SK-N-SH (cell line): ENCODE measurements at regions not wholly inside any gene's neighbourhood (a gene's known extent, or its start where the extent isn't known, plus 50 kb on each side); places are given as distances from the start of the nearest gene placed in this dataset.

ENCODE experiments used
- CTCF ChIA-PET: fragments of 300-600, 350-600 bp; formaldehyde crosslinking; extraction: SDS; loops from one replicate; lab custom pipeline; 2021; lab: Yijun Ruan, JAX
- POLR2A ChIA-PET: fragments of 350-600 bp; sonication (Branson Sonifier 250); formaldehyde crosslinking; extraction: SDS; loops from one replicate; lab custom pipeline; 2020; ENCODE audit warnings: antibody characterized with exemption, inconsistent platforms; lab: Yijun Ruan, JAX
- DNase-seq: peaks from one replicate; pipeline ENCODE4 v3.0.0; 2012
- H2AFZ ChIP-seq: fragments of 200-600 bp; sonication (generic); 2 replicates; pipeline ENCODE4 v1.8.1; 2016; ENCODE audit warnings: antibody characterized with exemption, mild to moderate bottlenecking, low read depth
- H3F3A ChIP-seq: fragments of 200-600 bp; sonication (generic); replicated peaks from 2 replicates; pipeline ENCODE3; 2016; ENCODE audit warnings: antibody characterized with exemption, mild to moderate bottlenecking; ENCODE audit not compliant: insufficient read depth
- H3K27ac ChIP-seq, 2 experiments: fragments of 200-500 bp in 1 of 2; fragments of 200-600 bp in 1 of 2; sonication (Bioruptor generic) in 1 of 2; sonication (generic), shearing (Covaris generic) in 1 of 2; 2 replicates each; pipeline versions ENCODE4 v1.5.1 to v1.6.1; 2014 to 2016; ENCODE audit warnings: low read depth in 2 of 2, inconsistent platforms in 1 of 2, low read length in 1 of 2, mild to moderate bottlenecking in 1 of 2, mixed read lengths in 1 of 2
- H3K27me3 ChIP-seq: fragments of 200-600 bp; sonication (generic), shearing (Covaris generic); 2 replicates; pipeline ENCODE4 v1.6.1; 2016; ENCODE audit warnings: mixed run types; ENCODE audit not compliant: insufficient read depth
- H3K36me3 ChIP-seq, 2 experiments: fragments of 200-500 bp in 1 of 2; fragments of 200-600 bp in 1 of 2; sonication (Bioruptor generic) in 1 of 2; sonication (generic) in 1 of 2; replicated peaks in 1 of 2; 2 replicates each; pipeline versions ENCODE3 to v1.5.1; 2014 to 2016; ENCODE audit warnings: low read length in 1 of 2, mild to moderate bottlenecking in 1 of 2; ENCODE audit not compliant: insufficient read depth in 2 of 2, control insufficient read depth in 1 of 2
- H3K4me1 ChIP-seq, 2 experiments: fragments of 200-500 bp in 1 of 2; fragments of 200-600 bp in 1 of 2; sonication (Bioruptor generic) in 1 of 2; sonication (generic), shearing (Covaris generic) in 1 of 2; 2 replicates each; pipeline versions ENCODE4 v1.5.1 to v1.6.1; 2014 to 2016; ENCODE audit warnings: low read depth in 1 of 2, low read length in 1 of 2, mixed run types in 1 of 2; ENCODE audit not compliant: insufficient read depth in 2 of 2, control insufficient read depth in 1 of 2
- H3K4me2 ChIP-seq: fragments of 200-600 bp; sonication (generic), shearing (Covaris generic); 2 replicates; pipeline ENCODE4 v1.6.1; 2017; ENCODE audit warnings: mixed run types
- H3K4me3 ChIP-seq, 2 experiments: fragments of 200-500 bp in 1 of 2; fragments of 200-600 bp in 1 of 2; sonication (Bioruptor generic) in 1 of 2; sonication (generic), shearing (Covaris generic) in 1 of 2; 2 replicates each; pipeline versions ENCODE4 v1.5.1 to v1.8.1; 2014 to 2016; ENCODE audit warnings: low read depth in 2 of 2, inconsistent platforms in 1 of 2, low read length in 1 of 2, mild to moderate bottlenecking in 1 of 2, mixed read lengths in 1 of 2, moderate library complexity in 1 of 2
- H3K79me2 ChIP-seq: fragments of 200-600 bp; sonication (generic); 2 replicates; pipeline ENCODE4 v1.8.1; 2017; ENCODE audit warnings: mild to moderate bottlenecking; ENCODE audit not compliant: insufficient read depth
- H3K9ac ChIP-seq: fragments of 200-600 bp; sonication (generic); 2 replicates; pipeline ENCODE4 v1.6.1; 2017; ENCODE audit warnings: mixed run types
- H3K9me2 ChIP-seq: fragments of 200-600 bp; sonication (generic); 2 replicates; pipeline ENCODE4 v1.6.1; 2017; ENCODE audit warnings: mixed run types
- H3K9me3 ChIP-seq: fragments of 200-600 bp; sonication (generic); 2 replicates; pipeline ENCODE4 v1.6.1; 2017; ENCODE audit warnings: mixed run types, mild to moderate bottlenecking, moderate library complexity
- H4K20me1 ChIP-seq: fragments of 200-600 bp; sonication (generic); 2 replicates; pipeline ENCODE4 v1.6.1; 2017; ENCODE audit warnings: mild to moderate bottlenecking, mixed run types; ENCODE audit not compliant: insufficient read depth
- ELF1 ChIP-seq: IDR thresholded peaks from 2 replicates; pipeline ENCODE4 v1.4.0; 2012
- EP300 ChIP-seq, 2 experiments: IDR thresholded peaks; 2 replicates each; pipeline versions ENCODE4 v1.4.0 to v1.6.1; 2012; ENCODE audit warnings: borderline replicate concordance in 1 of 2, low read depth in 1 of 2, low read length in 1 of 2
- FOSL2 ChIP-seq: IDR thresholded peaks from 2 replicates; pipeline ENCODE4 v1.4.0; 2012; ENCODE audit warnings: low read depth, mild to moderate bottlenecking, moderate library complexity, borderline replicate concordance
- FOXJ3 ChIP-seq: sonication (generic); formaldehyde crosslinking; IDR thresholded peaks from 2 replicates; pipeline ENCODE4 v1.5.1; 2020; ENCODE audit warnings: mild to moderate bottlenecking, missing genetic modification reagents
- IRF3 ChIP-seq: fragments of 150-350 bp; IDR thresholded peaks from 2 replicates; pipeline ENCODE4 v1.6.1; 2016; ENCODE audit warnings: mild to moderate bottlenecking, low read depth, low read length
- JUND ChIP-seq: IDR thresholded peaks from 2 replicates; pipeline ENCODE4 v1.4.0; 2012
- MEF2A ChIP-seq: IDR thresholded peaks from 2 replicates; pipeline ENCODE4 v1.4.0; 2012; ENCODE audit warnings: low read depth, borderline replicate concordance
- MXI1 ChIP-seq: IDR thresholded peaks from 2 replicates; pipeline ENCODE4 v1.6.1; 2012; ENCODE audit warnings: mild to moderate bottlenecking, low read depth, low read length, improper control_type of control experiment
- NFIC ChIP-seq: IDR thresholded peaks from 2 replicates; pipeline ENCODE4 v1.4.0; 2012; ENCODE audit warnings: borderline replicate concordance
- PBX3 ChIP-seq: IDR thresholded peaks from 2 replicates; pipeline ENCODE4; 2012
- RAD21 ChIP-seq: IDR thresholded peaks from 2 replicates; pipeline ENCODE4 v1.6.1; 2012; ENCODE audit warnings: mild to moderate bottlenecking, low read length
- RXRA ChIP-seq: IDR thresholded peaks from 2 replicates; pipeline ENCODE4 v1.4.0; 2012; ENCODE audit warnings: low read depth, mild to moderate bottlenecking, borderline replicate concordance
- SIN3A ChIP-seq: IDR thresholded peaks from 2 replicates; pipeline ENCODE4 v1.6.1; 2012; ENCODE audit warnings: low read depth, mild to moderate bottlenecking, low read length, moderate library complexity, borderline replicate concordance
- USF1 ChIP-seq: IDR thresholded peaks from 2 replicates; pipeline ENCODE4 v1.4.0; 2012; ENCODE audit warnings: low read depth, borderline replicate concordance
- USF2 ChIP-seq: fragments of 150-350 bp; IDR thresholded peaks from 2 replicates; pipeline ENCODE4 v1.6.1; 2017; ENCODE audit warnings: antibody characterized with exemption, low read length, low read depth, borderline replicate concordance
- ZBTB33 ChIP-seq: IDR thresholded peaks from 2 replicates; pipeline ENCODE4 v1.4.0; 2012; ENCODE audit warnings: low read depth, borderline replicate concordance
- WGBS: methylation state at CpG from one replicate; pipeline ENCODE4 v1.1.6; 2017; ENCODE audit warnings: low lambda C conversion rate; 5-methylcytosine and 5-hydroxymethylcytosine counted together

GRCh38 chr13:64884976-64885375, 2345.2 kb downstream of the PCDH9 start:
- no peaks in the 10 kb centered on the region; the same call in 1 of the 2 replicates for H3K9me2 ChIP-seq
- no peak overlapping the region for H3K27ac ChIP-seq
- no peaks in the 10 kb centered on the region for H3K79me2 ChIP-seq
- H2AFZ ChIP-seq, result 0 out of 2 replicates have a peak overlapping the region, but pooled peaks have one; percentile 30
- H3K4me3 ChIP-seq, result no peak overlapping the region
- WGBS, result 67% methylated on average over 2 of the region's 2 CpGs
- no peaks in the 10 kb centered on the region for H3K36me3 ChIP-seq
- H3K4me2 ChIP-seq, result no peak overlapping the region
- no peaks in the 10 kb centered on the region for H3K4me1 ChIP-seq
- H3K9me3 ChIP-seq, result no peaks in the 10 kb centered on the region
- H3K27me3 ChIP-seq, result no peaks in the 10 kb centered on the region
- DNase-seq, result no peak
- ChIA-PET CTCF (interaction anchor here (0.7 kb wide), 1 partner anchor 9 kb away, joined by 4 read pairs; no protein-coding TSS in a partner anchor), POLR2A (no interaction called here)
- TF ChIP-seq RXRA, result no peak
- TF ChIP-seq USF2, result no peak
- TF ChIP-seq MEF2A, result no peak
- no peak for TF ChIP-seq JUND
- TF ChIP-seq EP300 (IDR thresholded peaks at IDR 0.05; ENCODE audit: borderline replicate concordance in 1 of 2, low read depth in 1 of 2, low read length in 1 of 2), result no peak
- TF ChIP-seq NFIC, result no peak
- no peaks in the 10 kb centered on the region for H4K20me1 ChIP-seq
- no peaks in the 10 kb centered on the region for H3F3A ChIP-seq
- H3K9ac ChIP-seq, result no peak overlapping the region

- H3K4me3 ChIP-seq, result no peak overlapping the region
- TF ChIP-seq USF1, result no peak
Observed at GRCh38 chr13:64877176-64877575, 2353.0 kb downstream of the PCDH9 start.

GRCh38 chr13:64871742-64872141, 2358.4 kb downstream of the PCDH9 start:
- ChIA-PET CTCF (no interaction called here), POLR2A (no interaction called here)
- Histone ChIP-seq H3K9me2 (no peaks in the 10 kb centered on the region), H3K4me3 (no peak overlapping the region), H3K27me3 (no peaks in the 10 kb centered on the region), H3K4me2 (no peak overlapping the region), H4K20me1 (no peaks in the 10 kb centered on the region), H3K36me3 (peaks cover 0 to 4% of the 10 kb centered on the region in 2 experiments), H3F3A (no peaks in the 10 kb centered on the region), H3K9ac (no peak overlapping the region), H3K9me3 (no peaks in the 10 kb centered on the region), H3K79me2 (no peaks in the 10 kb centered on the region), H3K27ac (no peak overlapping the region), H3K4me1 (no peaks in the 10 kb centered on the region), H2AFZ (no peak overlapping the region)
- DNase-seq, result no peak
- 84% methylated on average over 5 of the region's 5 CpGs for WGBS
- no peak for TF ChIP-seq RXRA
- TF ChIP-seq SIN3A, result no peak
- TF ChIP-seq MEF2A, result no peak
- TF ChIP-seq FOSL2, result no peak
- TF ChIP-seq ZBTB33, result no peak
- TF ChIP-seq MXI1, result no peak
- TF ChIP-seq PBX3, result no peak
- no peak for TF ChIP-seq FOXJ3
- no peak for TF ChIP-seq IRF3
- TF ChIP-seq ELF1, result no peak
- no peak for TF ChIP-seq RAD21

More at GRCh38 chr13:64877176-64877575, 2353.0 kb downstream of the PCDH9 start:
- ChIA-PET CTCF (interaction anchor here (0.6 to 1.3 kb wide), 3 partner anchors 9 to 1198 kb away, joined by 3 to 4 read pairs (median 3); no protein-coding TSS in a partner anchor), POLR2A (no interaction called here)
- no peaks in the 10 kb centered on the region for H3K9me3 ChIP-seq
- DNase-seq, result no peak
- no peak overlapping the region for H3K9ac ChIP-seq
- H3F3A ChIP-seq, result no peaks in the 10 kb centered on the region
- H2AFZ ChIP-seq, result no peak overlapping the region
- WGBS, result 81% methylated on average over 3 of the region's 3 CpGs
- no peak overlapping the region for H3K27ac ChIP-seq
- H3K4me1 ChIP-seq, result no peaks in the 10 kb centered on the region
- H3K9me2 ChIP-seq, result no peaks in the 10 kb centered on the region
- no peak overlapping the region for H3K4me2 ChIP-seq
- H3K79me2 ChIP-seq, result no peaks in the 10 kb centered on the region
- H4K20me1 ChIP-seq, result no peaks in the 10 kb centered on the region
- H3K36me3 ChIP-seq, result no peaks in the 10 kb centered on the region
- no peaks in the 10 kb centered on the region for H3K27me3 ChIP-seq
